H9 (cell line): ENCODE measurements at regions not wholly inside any gene's neighbourhood (a gene's known extent, or its start where the extent isn't known, plus 50 kb on each side); places are given as distances from the start of the nearest gene placed in this dataset.

Experiments
- DNase-seq: peaks from one replicate; pipeline ENCODE4 v3.0.0-alpha.2; 2017
- H2AFZ ChIP-seq: one replicate; pipeline ENCODE4 v1.6.1; 2013; ENCODE audit warnings: mild to moderate bottlenecking, low read length, control low read depth, moderate library complexity
- H2AK5ac ChIP-seq: 2 replicates; pipeline ENCODE4 v1.6.1; 2013; ENCODE audit warnings: low read length, control low read depth, mixed read lengths; ENCODE audit not compliant: insufficient read length
- H2BK120ac ChIP-seq: one replicate; pipeline ENCODE4 v1.6.1; 2013; ENCODE audit warnings: low read depth, mild to moderate bottlenecking, low read length, control low read depth, inconsistent platforms; ENCODE audit not compliant: poor library complexity, severe bottlenecking
- H2BK12ac ChIP-seq: 2 replicates; pipeline ENCODE4 v1.6.1; 2013; ENCODE audit warnings: low read length, control low read depth, mixed read lengths, low read depth; ENCODE audit not compliant: insufficient read length
- H2BK15ac ChIP-seq: 2 replicates; pipeline ENCODE4 v1.6.1; 2013; ENCODE audit warnings: low read depth, low read length, control low read depth
- H2BK20ac ChIP-seq: one replicate; pipeline ENCODE4 v1.6.1; 2013; ENCODE audit warnings: low read depth, mild to moderate bottlenecking, low read length, control low read depth, inconsistent platforms; ENCODE audit not compliant: poor library complexity, severe bottlenecking
- H2BK5ac ChIP-seq: 2 replicates; pipeline ENCODE4 v1.6.1; 2013; ENCODE audit warnings: low read length, control low read depth, mixed read lengths; ENCODE audit not compliant: insufficient read length
- H3K14ac ChIP-seq: 2 replicates; pipeline ENCODE4 v1.6.1; 2013; ENCODE audit warnings: low read length, control low read depth; ENCODE audit not compliant: insufficient read depth
- H3K18ac ChIP-seq: 2 replicates; pipeline ENCODE4 v1.6.1; 2013; ENCODE audit warnings: low read depth, mild to moderate bottlenecking, mixed read lengths, low read length, control low read depth; ENCODE audit not compliant: insufficient read length
- H3K23ac ChIP-seq: 2 replicates; pipeline ENCODE4 v1.6.1; 2013; ENCODE audit warnings: low read length, control low read depth, mixed read lengths, low read depth; ENCODE audit not compliant: insufficient read length
- H3K23me2 ChIP-seq: 2 replicates; pipeline ENCODE4 v1.6.1; 2013; ENCODE audit warnings: low read depth, mild to moderate bottlenecking, mixed read lengths, low read length, control low read depth; ENCODE audit not compliant: insufficient read length, poor library complexity, severe bottlenecking
- H3K27ac ChIP-seq: 2 replicates; pipeline ENCODE4 v1.5.1; 2013; ENCODE audit warnings: low read length, control low read depth, mixed read lengths, low read depth; ENCODE audit not compliant: insufficient read length
- H3K27me3 ChIP-seq: 2 replicates; pipeline ENCODE4 v1.6.1; 2013; ENCODE audit warnings: low read length, control low read depth, inconsistent platforms; ENCODE audit not compliant: insufficient read depth
- H3K4ac ChIP-seq: 2 replicates; pipeline ENCODE4 v1.6.1; 2013; ENCODE audit warnings: low read depth, mild to moderate bottlenecking, control low read depth, inconsistent platforms, low read length, moderate library complexity
- H3K4me1 ChIP-seq: 2 replicates; pipeline ENCODE4 v1.6.1; 2013; ENCODE audit warnings: low read length, control low read depth, inconsistent platforms; ENCODE audit not compliant: insufficient read depth
- H3K4me2 ChIP-seq: 2 replicates; pipeline ENCODE4 v1.6.1; 2013; ENCODE audit warnings: low read length, control low read depth, mixed read lengths; ENCODE audit not compliant: insufficient read length, insufficient read depth
- H3K56ac ChIP-seq: 2 replicates; pipeline ENCODE4 v1.6.1; 2013; ENCODE audit warnings: low read depth, mild to moderate bottlenecking, mixed read lengths, low read length, control low read depth; ENCODE audit not compliant: insufficient read length
- H3K79me1 ChIP-seq: 2 replicates; pipeline ENCODE4 v1.6.1; 2013; ENCODE audit warnings: low read depth, mild to moderate bottlenecking, moderate library complexity, low read length, control low read depth, inconsistent platforms; ENCODE audit not compliant: insufficient read depth, poor library complexity, severe bottlenecking
- H3K79me2 ChIP-seq: 2 replicates; pipeline ENCODE4 v1.6.1; 2013; ENCODE audit warnings: low read length, control low read depth, inconsistent platforms; ENCODE audit not compliant: insufficient read depth
- H3K9ac ChIP-seq: 2 replicates; pipeline ENCODE4 v1.6.1; 2013; ENCODE audit warnings: low read length, control low read depth, mixed read lengths; ENCODE audit not compliant: insufficient read length; ENCODE audit errors: extremely low read depth
- H3K9me3 ChIP-seq: one replicate; pipeline ENCODE4 v1.6.1; 2013; ENCODE audit warnings: low read depth, low read length, inconsistent platforms; ENCODE audit not compliant: control insufficient read depth
- H3T11ph ChIP-seq: one replicate; pipeline ENCODE4 v1.6.1; 2013; ENCODE audit warnings: mild to moderate bottlenecking, low read length, control low read depth, inconsistent platforms
- H4K20me1 ChIP-seq: one replicate; pipeline ENCODE4 v1.6.1; 2013; ENCODE audit not compliant: control insufficient read depth, insufficient read length, insufficient read depth
- H4K5ac ChIP-seq: 2 replicates; pipeline ENCODE4 v1.6.1; 2013; ENCODE audit warnings: low read depth, mild to moderate bottlenecking, mixed read lengths, low read length, control low read depth; ENCODE audit not compliant: insufficient read length
- H4K8ac ChIP-seq: replicated peaks from 2 replicates; pipeline ENCODE4 v1.6.1; 2013; ENCODE audit warnings: low read length, control low read depth, mixed read lengths, low read depth; ENCODE audit not compliant: insufficient read length
- H4K91ac ChIP-seq: 2 replicates; pipeline ENCODE4 v1.6.1; 2013; ENCODE audit warnings: low read depth, mild to moderate bottlenecking, moderate library complexity, mixed read lengths, low read length, control low read depth; ENCODE audit not compliant: insufficient read length
- H3K27ac Mint-ChIP-seq, 3 experiments: 2 replicates in 2 of 3; 3 replicates in 1 of 3; pipeline ENCODE4 v1.8.0; 2020 to 2021; ENCODE audit warnings: mixed read lengths in 3 of 3, mild to moderate bottlenecking in 1 of 3, moderate library complexity in 1 of 3
- H3K27me3 Mint-ChIP-seq: 2 replicates; pipeline ENCODE4 v1.8.0; 2021; ENCODE audit warnings: low read depth, mild to moderate bottlenecking, moderate library complexity, mixed read lengths
- H3K36me3 Mint-ChIP-seq, 3 experiments: 2 replicates in 2 of 3; 3 replicates in 1 of 3; pipeline ENCODE4 v1.8.0; 2020 to 2021; ENCODE audit warnings: low read depth in 3 of 3, mixed read lengths in 3 of 3; ENCODE audit not compliant: insufficient read depth in 1 of 3
- H3K4me1 Mint-ChIP-seq, 2 experiments: 2 replicates each; pipeline ENCODE4 v1.8.0; 2020; ENCODE audit warnings: mixed read lengths in 2 of 2
- H3K4me3 Mint-ChIP-seq, 2 experiments: 2 replicates in 1 of 2; 3 replicates in 1 of 2; pipeline ENCODE4 v1.8.0; 2020 to 2021; ENCODE audit warnings: mild to moderate bottlenecking in 2 of 2, mixed read lengths in 2 of 2, moderate library complexity in 1 of 2
- H3K9me3 Mint-ChIP-seq, 2 experiments: 2 replicates in 1 of 2; 3 replicates in 1 of 2; pipeline ENCODE4 v1.8.0; 2020; ENCODE audit warnings: mild to moderate bottlenecking in 2 of 2, mixed read lengths in 2 of 2, moderate library complexity in 1 of 2
- CTCF ChIP-seq: fragments of 200-600 bp; sonication (generic); conservative IDR thresholded peaks from 3 replicates; pipeline ENCODE4 v1.8.0; 2021; ENCODE audit warnings: antibody characterized with exemption, mild to moderate bottlenecking
- WGBS: extraction: QIAGEN DNeasy Blood & Tissue Kit; methylation state at CpG from one replicate; pipeline ENCODE4 v1.1.7; 2013; ENCODE audit warnings: missing lambda C conversion rate, low lambda C conversion rate, mixed read lengths; ENCODE audit not compliant: insufficient read length; ENCODE audit errors: extremely low coverage; 5-methylcytosine and 5-hydroxymethylcytosine counted together

GRCh38 chr1:215345766-215346165, 221.3 kb upstream of the KCTD3 start:
- Histone ChIP-seq H3K79me2 (no peaks in the 10 kb centered on the region), H2BK20ac (no peak overlapping the region), H3K23me2 (no peaks in the 10 kb centered on the region), H2BK15ac (no peak overlapping the region), H3K4ac (no peak overlapping the region), H2AK5ac (no peak overlapping the region), H3K27ac (no peak overlapping the region), H2AFZ (no peak overlapping the region), H3K4me1 (no peaks in the 10 kb centered on the region), H4K20me1 (no peaks in the 10 kb centered on the region), H4K91ac (no peak overlapping the region), H3K9me3 (no peaks in the 10 kb centered on the region), H4K5ac (no peak overlapping the region), H3K27me3 (no peaks in the 10 kb centered on the region), H3K14ac (no peak overlapping the region), H2BK120ac (no peak overlapping the region), H4K8ac (no peak overlapping the region), H3K9ac (no peak overlapping the region), H3T11ph (no peak overlapping the region), H3K4me2 (no peak overlapping the region), H3K18ac (no peak overlapping the region), H3K56ac (no peak overlapping the region), H2BK5ac (no peak overlapping the region), H3K79me1 (no peaks in the 10 kb centered on the region), H2BK12ac (no peak overlapping the region), H3K23ac (no peak overlapping the region)
- no CpG with 5 or more reads among the region's 3 CpGs for whole genome bisulfite sequencing
- TF ChIP-seq CTCF = no peak
- no peak overlapping the region for H3K4me3 Mint-ChIP-seq
- no peaks in the 10 kb centered on the region for H3K9me3 Mint-ChIP-seq
- H3K36me3 Mint-ChIP-seq = no peaks in the 10 kb centered on the region
- no peak for DNase-seq
- H3K27me3 Mint-ChIP-seq = no peaks in the 10 kb centered on the region
- H3K4me1 Mint-ChIP-seq = no peaks in the 10 kb centered on the region
- no peak overlapping the region; a peak in 1 of 7 replicates for H3K27ac Mint-ChIP-seq
